ENCODE measurements at regions not wholly inside any gene's neighbourhood (a gene's known extent, or its start where the extent isn't known, plus 50 kb on each side); places are given as distances from the start of the nearest gene placed in this dataset.

GRCh38 chr14:22391908-22392565, 197.0 kb downstream of the DAD1 start:
- WGBS, 2 donors, result 32 to 38% methylated on average over 7 of the region's 7 CpGs
- no peaks in the 10 kb centered on the region for H3K9me3 ChIP-seq
- H3K4me1 ChIP-seq, result peaks cover 0 to 12% (median 0%) of the 10 kb centered on the region in 9 donors
- DNase-seq (peak; percentile 22 to 70), ATAC-seq (peak; percentile 71 to 89 (median 80))
- H3K27ac ChIP-seq, result no peak overlapping the region
- no peak overlapping the region for H3K4me3 ChIP-seq
- peaks cover 0 to 22% (median 14%) of the 10 kb centered on the region in 7 donors for H3K27me3 ChIP-seq
- intact Hi-C loops (cut with DNase I), result loop anchor here in 9 of 10 donors (2.0 to 10.0 kb wide), 8 partner anchors 80 to 433 kb away; partner anchors contain the start of gene MRPL52 (in 1 of the 9)
- peak; percentile 18 to 81 (median 71) for TF ChIP-seq CTCF (IDR thresholded peaks at IDR 0.05)
- H3K36me3 ChIP-seq, result no peaks in the 10 kb centered on the region

- no peak for DNase-seq
- intact Hi-C loops (cut with DNase I), result loop anchor here in 9 of 10 donors (1.0 to 10.0 kb wide), 9 partner anchors 81 to 434 kb away; partner anchors contain the start of gene MRPL52 (in 1 of the 9)
- no peak overlapping the region for H3K27ac ChIP-seq
- TF ChIP-seq CTCF (IDR thresholded peaks at IDR 0.05), result no peak
- ATAC-seq, result no peak
- no peaks in the 10 kb centered on the region for H3K36me3 ChIP-seq
- H3K4me1 ChIP-seq, result peaks cover 0 to 12% (median 0%) of the 10 kb centered on the region in 9 donors
- H3K27me3 ChIP-seq, result peaks cover 0 to 27% (median 14%) of the 10 kb centered on the region in 7 donors
- H3K9me3 ChIP-seq, result no peaks in the 10 kb centered on the region
- 69% methylated on average over 4 of the region's 4 CpGs for WGBS, 2 donors
- no peak overlapping the region for H3K4me3 ChIP-seq
These were observed 198.1 kb downstream of the DAD1 start for GRCh38 chr14:22390824-22391461.

- WGBS, 2 donors, result 69 to 75% methylated on average over 5 of the region's 5 CpGs
- Histone ChIP-seq H3K27ac (no peak overlapping the region), H3K9me3 (no peaks in the 10 kb centered on the region), H3K4me3 (no peak overlapping the region), H3K36me3 (no peaks in the 10 kb centered on the region), H3K27me3 (peaks cover 0 to 27% (median 19%) of the 10 kb centered on the region in 7 donors), H3K4me1 (peaks cover 0 to 12% (median 0%) of the 10 kb centered on the region in 9 donors)
- intact Hi-C loops (cut with DNase I), result loop anchor here in 9 of 10 donors (1.0 to 10.0 kb wide), 9 partner anchors 82 to 435 kb away; partner anchors contain the start of gene MRPL52 (in 1 of the 9)
- ATAC-seq, result no peak
- no peak for DNase-seq
- no peak for TF ChIP-seq CTCF (IDR thresholded peaks at IDR 0.05)
These were observed 198.8 kb downstream of the DAD1 start for GRCh38 chr14:22390195-22390594.

- Histone ChIP-seq H3K4me1 (peaks cover 0 to 12% (median 0%) of the 10 kb centered on the region in 9 donors), H3K9me3 (no peaks in the 10 kb centered on the region), H3K27ac (no peak overlapping the region), H3K27me3 (peaks cover 0 to 27% (median 19%) of the 10 kb centered on the region in 7 donors), H3K4me3 (no peak overlapping the region), H3K36me3 (no peaks in the 10 kb centered on the region)
- 79 to 84% methylated on average over 8 of the region's 8 CpGs for WGBS, 2 donors
- ATAC-seq (no peak), DNase-seq (no peak)
- intact Hi-C loops (cut with DNase I), result loop anchor here in 9 of 10 donors (2.0 to 10.0 kb wide), 9 partner anchors 83 to 466 kb away; partner anchors contain the start of gene SLC7A7 (in 1 of the 9)
- TF ChIP-seq CTCF (IDR thresholded peaks at IDR 0.05), result no peak
These were observed 200.1 kb downstream of the DAD1 start for GRCh38 chr14:22388669-22389595.
